GM21737 (cell line): ENCODE measurements at regions not wholly inside any gene's neighbourhood (a gene's known extent, or its start where the extent isn't known, plus 50 kb on each side); places are given as distances from the start of the nearest gene placed in this dataset.

Experiments
- ATAC-seq: cut with Tn5 transposase; IDR thresholded peaks from one replicate; pipeline ENCODE4 v1.9.1; 2021; ENCODE audit warnings: mild to moderate bottlenecking, moderate library complexity; ENCODE audit not compliant: unreplicated experiment

- ATAC-seq: no peak
These were observed 487.8 kb downstream of the BCOR start for GRCh38 chrX:39609941-39610340.

GRCh38 chrX:39611468-39611867 lies 486.3 kb downstream of the BCOR start:
- no peak for ATAC-seq

GRCh38 chrX:39613482-39613995 lies 484.2 kb downstream of the BCOR start:
- ATAC-seq: no peak

- peak; percentile 53 for ATAC-seq
These were observed 483.6 kb downstream of the BCOR start for GRCh38 chrX:39613997-39614679.

GRCh38 chrX:39614680-39614998 lies 483.1 kb downstream of the BCOR start:
- no peak for ATAC-seq

- ATAC-seq: no peak
These were observed 481.5 kb downstream of the BCOR start for GRCh38 chrX:39616098-39616729.

GRCh38 chrX:39616731-39617130 lies 481.0 kb downstream of the BCOR start:
- ATAC-seq: no peak

GRCh38 chrX:39618178-39618577 lies 479.6 kb downstream of the BCOR start:
- no peak for ATAC-seq

- no peak for ATAC-seq
These were observed 478.4 kb downstream of the BCOR start for GRCh38 chrX:39619182-39620009.

- no peak for ATAC-seq
These were observed 473.6 kb downstream of the BCOR start for GRCh38 chrX:39624166-39624565.

GRCh38 chrX:39625810-39626209 lies 471.9 kb downstream of the BCOR start:
- ATAC-seq: no peak

GRCh38 chrX:39626749-39627148 lies 471.0 kb downstream of the BCOR start:
- no peak for ATAC-seq

- no peak for ATAC-seq
These were observed 470.5 kb downstream of the BCOR start for GRCh38 chrX:39627257-39627656.

GRCh38 chrX:39629001-39629400 lies 468.8 kb downstream of the BCOR start:
- no peak for ATAC-seq

GRCh38 chrX:39630344-39630743 lies 467.4 kb downstream of the BCOR start:
- ATAC-seq: no peak

- ATAC-seq: no peak
These were observed 466.2 kb downstream of the BCOR start for GRCh38 chrX:39631276-39632229.

GRCh38 chrX:39633293-39633692 lies 464.5 kb downstream of the BCOR start:
- ATAC-seq: no peak

GRCh38 chrX:39636481-39636880 lies 461.3 kb downstream of the BCOR start:
- no peak for ATAC-seq

- ATAC-seq: no peak
These were observed 459.2 kb downstream of the BCOR start for GRCh38 chrX:39638526-39638925.

- ATAC-seq: no peak
These were observed 457.9 kb downstream of the BCOR start for GRCh38 chrX:39639871-39640270.

GRCh38 chrX:39640866-39641265 lies 456.9 kb downstream of the BCOR start:
- no peak for ATAC-seq
